Germinal center (tissue), 1 donor: ENCODE measurements at regions not wholly inside any gene's neighbourhood (a gene's known extent, or its start where the extent isn't known, plus 50 kb on each side); places are given as distances from the start of the nearest gene placed in this dataset.
"Not testable (repeated sequence)": the region's sequence is repeated elsewhere in the genome, so short reads cannot be mapped to it uniquely, and the experiment has no call there.

ENCODE experiments used
- DNase-seq: peaks from one replicate; pipeline ENCODE4 v3.0.0; 2012; ENCODE audit warnings: mixed read lengths, low spot score

GRCh38 chr11:116698080-116698479 lies 74.7 kb downstream of the BUD13 start:
- no peak for DNase-seq

- DNase-seq, result no peak
Measured at GRCh38 chr11:116697639-116698038, 75.1 kb downstream of the BUD13 start.

GRCh38 chr11:116697011-116697410 lies 75.8 kb downstream of the BUD13 start:
- DNase-seq, result no peak

- no peak for DNase-seq
Measured at GRCh38 chr11:116696381-116696941, 76.3 kb downstream of the BUD13 start.

- no peak for DNase-seq
Measured at GRCh38 chr11:116695657-116696254, 77.0 kb downstream of the BUD13 start.

- no peak for DNase-seq
Measured at GRCh38 chr11:116694815-116695590, 77.8 kb downstream of the BUD13 start.

GRCh38 chr11:116694349-116694725 lies 78.5 kb downstream of the BUD13 start:
- DNase-seq, result no peak

GRCh38 chr11:116693593-116694348 lies 79.0 kb downstream of the BUD13 start:
- DNase-seq, result no peak

GRCh38 chr11:116693102-116693570 lies 79.7 kb downstream of the BUD13 start:
- DNase-seq, result no peak

- no peak for DNase-seq
Measured at GRCh38 chr11:116692318-116693101, 80.3 kb downstream of the BUD13 start.

GRCh38 chr11:116691771-116692177 lies 81.0 kb downstream of the BUD13 start:
- DNase-seq, result peak; percentile 82

GRCh38 chr11:116690611-116691010 lies 82.2 kb downstream of the BUD13 start:
- DNase-seq, result no peak

- no peak for DNase-seq
Measured at GRCh38 chr11:116689413-116690127, 83.2 kb downstream of the BUD13 start.

GRCh38 chr11:116688202-116688540 lies 84.6 kb downstream of the BUD13 start:
- no peak for DNase-seq

GRCh38 chr11:116687458-116688201 lies 85.2 kb downstream of the BUD13 start:
- DNase-seq, result no peak

- DNase-seq, result no peak
Measured at GRCh38 chr11:116686866-116687265, 85.9 kb downstream of the BUD13 start.

GRCh38 chr11:116683982-116684381 lies 88.8 kb downstream of the BUD13 start:
- no peak for DNase-seq

GRCh38 chr11:116680349-116681125 lies 92.2 kb downstream of the BUD13 start:
- no peak for DNase-seq

GRCh38 chr11:116678887-116679286 lies 93.9 kb downstream of the BUD13 start:
- no peak for DNase-seq

GRCh38 chr11:116667318-116667717 lies 105.5 kb downstream of the BUD13 start:
- not testable (repeated sequence) for DNase-seq
